Neuronal stem cell (in vitro differentiated cells): ENCODE measurements at regions not wholly inside any gene's neighbourhood (a gene's known extent, or its start where the extent isn't known, plus 50 kb on each side); places are given as distances from the start of the nearest gene placed in this dataset.

Source experiments
- DNase-seq: peaks from one replicate; pipeline ENCODE4 v3.0.0-alpha.2; 2013; ENCODE audit warnings: low spot score
- H2AFZ ChIP-seq: one replicate; pipeline ENCODE4 v1.6.1; 2013; ENCODE audit warnings: mild to moderate bottlenecking, low read length, inconsistent platforms
- H2AK5ac ChIP-seq: 2 replicates; pipeline ENCODE4 v1.6.1; 2013; ENCODE audit warnings: low read depth, mild to moderate bottlenecking, inconsistent platforms, low read length, moderate library complexity, mixed read lengths
- H2BK120ac ChIP-seq: 2 replicates; pipeline ENCODE4 v1.6.1; 2013; ENCODE audit warnings: low read depth, mild to moderate bottlenecking, inconsistent platforms, low read length, moderate library complexity, mixed read lengths
- H2BK12ac ChIP-seq: one replicate; pipeline ENCODE4 v1.6.1; 2013; ENCODE audit warnings: low read length, inconsistent platforms
- H2BK15ac ChIP-seq: 2 replicates; pipeline ENCODE4 v1.6.1; 2013; ENCODE audit warnings: mild to moderate bottlenecking, low read length, inconsistent platforms, mixed read lengths
- H2BK5ac ChIP-seq: one replicate; pipeline ENCODE4 v1.6.1; 2013; ENCODE audit warnings: inconsistent platforms, mild to moderate bottlenecking, low read length, moderate library complexity
- H3K14ac ChIP-seq: one replicate; pipeline ENCODE4 v1.6.1; 2013; ENCODE audit warnings: low read length, inconsistent platforms
- H3K18ac ChIP-seq: 2 replicates; pipeline ENCODE4 v1.6.1; 2013; ENCODE audit warnings: low read length, inconsistent platforms
- H3K23ac ChIP-seq: 2 replicates; pipeline ENCODE4 v1.6.1; 2013; ENCODE audit warnings: low read depth, mild to moderate bottlenecking, mixed read lengths, low read length, inconsistent platforms; ENCODE audit not compliant: poor library complexity
- H3K27ac ChIP-seq: replicated peaks from 3 replicates; pipeline ENCODE4 v1.5.1; 2013; ENCODE audit warnings: low read length, inconsistent platforms
- H3K27me3 ChIP-seq, 3 experiments: 2 replicates each; pipeline ENCODE4 v1.6.1; 2013; ENCODE audit warnings: low read length in 3 of 3, mild to moderate bottlenecking in 2 of 3, inconsistent platforms in 1 of 3, low read depth in 1 of 3, mixed read lengths in 1 of 3, moderate library complexity in 1 of 3; ENCODE audit not compliant: control insufficient read depth in 3 of 3, insufficient read depth in 3 of 3
- H3K36me3 ChIP-seq, 2 donors: replicated peaks in 1 of 2; 2 replicates each; pipeline ENCODE4 v1.6.1; 2013; ENCODE audit warnings: low read length in 2 of 2; ENCODE audit not compliant: control insufficient read depth in 2 of 2, insufficient read depth in 2 of 2
- H3K4ac ChIP-seq: 2 replicates; pipeline ENCODE4 v1.6.1; 2013; ENCODE audit warnings: inconsistent platforms, mild to moderate bottlenecking, low read length, moderate library complexity
- H3K4me1 ChIP-seq, 2 donors: 1 replicate in 1 of 2; 2 replicates in 1 of 2; pipeline ENCODE4 v1.6.1; 2013; ENCODE audit warnings: low read length in 2 of 2, low read depth in 1 of 2; ENCODE audit not compliant: control insufficient read depth in 2 of 2, insufficient read depth in 1 of 2
- H3K4me2 ChIP-seq: one replicate; pipeline ENCODE4 v1.6.1; 2013; ENCODE audit warnings: mild to moderate bottlenecking, low read length, inconsistent platforms; ENCODE audit not compliant: insufficient read depth, poor library complexity, severe bottlenecking
- H3K4me3 ChIP-seq, 2 donors: 2 replicates each; pipeline ENCODE4 v1.5.1; 2013; ENCODE audit warnings: low read length in 2 of 2, mild to moderate bottlenecking in 2 of 2, inconsistent platforms in 1 of 2, moderate library complexity in 1 of 2
- H3K79me1 ChIP-seq: one replicate; pipeline ENCODE4 v1.6.1; 2013; ENCODE audit warnings: low read depth, mild to moderate bottlenecking, inconsistent platforms, low read length, moderate library complexity
- H3K9ac ChIP-seq: one replicate; pipeline ENCODE4 v1.6.1; 2013; ENCODE audit warnings: mild to moderate bottlenecking, low read depth, low read length, inconsistent platforms; ENCODE audit not compliant: poor library complexity
- H3K9me3 ChIP-seq, 2 donors: replicated peaks in 1 of 2; 2 replicates each; pipeline versions ENCODE3 to v1.6.1; 2013; ENCODE audit warnings: low read length in 2 of 2, mild to moderate bottlenecking in 2 of 2, inconsistent platforms in 1 of 2, low read depth in 1 of 2, mixed read lengths in 1 of 2, moderate library complexity in 1 of 2; ENCODE audit not compliant: control insufficient read depth in 2 of 2, insufficient read depth in 1 of 2
- H4K8ac ChIP-seq: one replicate; pipeline ENCODE4 v1.6.1; 2013; ENCODE audit warnings: low read depth, mild to moderate bottlenecking, inconsistent platforms, low read length, moderate library complexity
- H4K91ac ChIP-seq: one replicate; pipeline ENCODE4 v1.6.1; 2013; ENCODE audit warnings: low read length, low read depth, mild to moderate bottlenecking, inconsistent platforms; ENCODE audit not compliant: poor library complexity
- WGBS, 2 donors: extraction: QIAGEN DNeasy Blood & Tissue Kit; methylation state at CpG; one replicate each; pipeline ENCODE4 v1.1.7; 2013; ENCODE audit warnings: missing lambda C conversion rate in 2 of 2, mixed read lengths in 1 of 2; ENCODE audit not compliant: insufficient read length in 2 of 2, insufficient replicate concordance in 1 of 2; ENCODE audit errors: extremely low coverage in 2 of 2; 5-methylcytosine and 5-hydroxymethylcytosine counted together

DNA sequence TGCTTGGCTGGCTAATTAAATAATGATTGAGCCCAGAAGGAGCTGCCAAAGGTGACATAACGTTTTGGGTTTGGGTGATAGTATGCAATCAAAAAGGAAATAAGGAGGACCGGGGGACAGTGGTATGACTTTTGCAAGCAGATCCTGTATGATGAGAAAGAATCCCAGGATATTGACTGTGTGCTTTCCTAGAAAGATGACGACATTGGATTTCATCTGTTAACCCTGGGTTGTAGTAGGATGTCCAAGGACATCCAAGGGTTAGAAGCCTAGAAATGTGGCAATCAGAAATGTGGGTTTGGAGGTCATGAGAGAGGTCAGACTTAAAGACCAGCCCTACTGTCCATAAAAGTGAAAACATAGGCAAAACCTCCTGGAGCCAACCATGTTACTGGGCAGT is 50.3 kb upstream of the HMHB1 start:
- Histone ChIP-seq H2AFZ (no peak overlapping the region), H2AK5ac (no peak overlapping the region), H3K9ac (no peak overlapping the region), H3K36me3 (no peaks in the 10 kb centered on the region), H2BK5ac (no peak overlapping the region), H3K4me3 (no peak overlapping the region), H4K8ac (no peak overlapping the region), H3K4ac (no peak overlapping the region), H3K79me1 (no peaks in the 10 kb centered on the region), H3K23ac (no peak overlapping the region), H2BK120ac (no peak overlapping the region), H3K27me3 (no peaks in the 10 kb centered on the region), H4K91ac (no peak overlapping the region), H3K4me2 (no peak overlapping the region), H3K18ac (no peak overlapping the region), H3K9me3 (no peaks in the 10 kb centered on the region), H3K4me1 (peaks cover 0 to 1% of the 10 kb centered on the region in 2 donors), H3K14ac (no peak overlapping the region), H3K27ac (no peak overlapping the region), H2BK15ac (no peak overlapping the region), H2BK12ac (no peak overlapping the region)
- WGBS, 2 donors, result no CpG with 5 or more reads among the region's 3 CpGs
- no peak for DNase-seq

DNA sequence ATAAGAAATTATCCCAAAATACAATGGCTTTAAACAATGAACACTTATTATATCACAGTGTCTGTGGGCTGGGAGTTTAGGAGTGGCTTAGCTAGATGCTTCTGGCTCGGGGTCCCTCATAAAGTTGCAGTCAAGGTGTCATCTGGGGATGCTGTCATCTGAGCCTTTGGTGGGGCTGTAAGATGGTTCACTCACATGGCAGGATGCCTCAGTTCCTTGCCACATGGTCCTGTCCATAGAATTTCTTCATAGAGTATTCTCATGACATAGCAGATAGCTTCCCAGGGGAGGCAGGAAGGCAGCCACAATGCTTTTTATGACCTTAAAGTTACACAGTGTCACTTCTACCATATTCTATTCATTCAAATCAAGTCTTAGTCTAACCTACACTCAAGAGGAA is 51.2 kb upstream of the HMHB1 start:
- no peaks in the 10 kb centered on the region for H3K36me3 ChIP-seq
- no peaks in the 10 kb centered on the region for H3K79me1 ChIP-seq
- H4K8ac ChIP-seq, result no peak overlapping the region
- no peak overlapping the region for H2BK15ac ChIP-seq
- H3K18ac ChIP-seq, result no peak overlapping the region
- no peak overlapping the region for H3K4me3 ChIP-seq
- H3K4me1 ChIP-seq, result peaks cover 0 to 1% of the 10 kb centered on the region in 2 donors
- no peak overlapping the region for H3K23ac ChIP-seq
- H4K91ac ChIP-seq, result no peak overlapping the region
- no CpG with 5 or more reads among the region's 1 CpG for WGBS, 2 donors
- no peaks in the 10 kb centered on the region for H3K9me3 ChIP-seq
- H3K4ac ChIP-seq, result no peak overlapping the region
- DNase-seq, result no peak
- no peak overlapping the region for H2BK12ac ChIP-seq
- no peak overlapping the region for H3K14ac ChIP-seq
- no peak overlapping the region for H3K27ac ChIP-seq
- H2BK5ac ChIP-seq, result no peak overlapping the region
- no peak overlapping the region for H2AFZ ChIP-seq
- H3K9ac ChIP-seq, result no peak overlapping the region
- no peak overlapping the region for H2AK5ac ChIP-seq
- no peak overlapping the region for H2BK120ac ChIP-seq
- H3K27me3 ChIP-seq, result no peaks in the 10 kb centered on the region
- no peak overlapping the region for H3K4me2 ChIP-seq

DNA sequence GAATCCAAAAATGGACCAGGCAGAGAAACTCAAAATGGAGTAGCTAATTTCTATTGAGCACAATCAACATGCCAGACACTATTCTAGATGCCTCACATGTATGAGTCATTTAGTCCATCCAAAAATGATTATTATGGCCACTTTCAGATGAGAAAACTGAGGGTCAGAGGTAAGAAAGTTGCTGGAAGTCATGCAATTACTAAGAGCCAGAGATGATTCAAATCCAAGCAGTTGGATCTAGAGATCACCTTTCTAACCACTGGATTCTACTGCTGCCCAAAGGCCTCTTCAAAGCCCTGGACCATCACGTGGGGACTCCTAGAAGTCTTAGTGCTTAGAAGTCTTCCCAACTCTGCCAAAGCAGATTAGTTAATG is 51.8 kb upstream of the HMHB1 start:
- no CpG with 5 or more reads among the region's 1 CpG for WGBS, 2 donors
- Histone ChIP-seq H2BK5ac (no peak overlapping the region), H3K4me1 (peaks cover 0 to 1% of the 10 kb centered on the region in 2 donors), H3K14ac (no peak overlapping the region), H2AFZ (no peak overlapping the region), H2AK5ac (no peak overlapping the region), H3K4me3 (no peak overlapping the region), H3K4me2 (no peak overlapping the region), H3K9ac (no peak overlapping the region), H3K23ac (no peak overlapping the region), H2BK120ac (no peak overlapping the region), H2BK12ac (no peak overlapping the region), H3K27ac (no peak overlapping the region), H3K9me3 (no peaks in the 10 kb centered on the region), H3K27me3 (no peaks in the 10 kb centered on the region), H3K18ac (no peak overlapping the region), H4K91ac (no peak overlapping the region), H3K4ac (no peak overlapping the region), H2BK15ac (no peak overlapping the region), H3K79me1 (no peaks in the 10 kb centered on the region), H4K8ac (no peak overlapping the region), H3K36me3 (no peaks in the 10 kb centered on the region)
- no peak for DNase-seq

DNA sequence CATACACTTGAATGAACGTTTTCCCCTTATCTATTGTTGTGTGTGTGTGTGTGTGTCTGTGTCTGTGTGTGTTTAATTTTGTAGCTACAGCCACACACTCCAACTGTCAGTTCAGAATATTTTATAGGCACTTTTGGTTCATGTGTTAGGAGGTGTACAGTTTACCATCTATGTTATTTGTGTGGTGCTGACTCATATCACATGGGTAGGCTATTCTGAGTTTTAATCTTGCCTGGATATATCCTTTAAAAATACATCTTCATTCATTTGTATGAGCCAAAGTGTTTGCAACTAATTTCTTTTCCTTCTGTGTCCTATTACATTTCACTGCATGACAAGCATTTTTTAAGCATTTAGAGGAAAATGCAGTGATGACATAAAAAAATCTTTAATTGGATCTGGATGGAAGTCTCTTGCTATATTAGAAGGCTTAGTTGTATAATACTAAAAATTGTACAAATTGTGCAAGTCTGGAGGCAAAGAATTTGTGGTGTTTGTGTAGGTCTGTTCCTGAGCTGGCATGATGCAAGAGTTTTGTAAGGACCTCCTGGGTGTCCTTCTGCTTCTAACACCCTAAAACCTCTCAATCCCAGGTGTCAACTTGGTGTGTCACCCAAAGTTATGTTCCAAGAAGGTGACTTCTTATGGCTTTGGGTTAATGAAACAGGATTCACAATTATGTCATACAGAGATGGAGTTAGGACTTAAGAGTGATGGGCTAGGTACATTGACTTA is 52.4 kb upstream of the HMHB1 start:
- Histone ChIP-seq H3K27ac (no peak overlapping the region), H3K36me3 (no peaks in the 10 kb centered on the region)
- no peak for DNase-seq

More for the DNA sequence above, 52.4 kb upstream of the HMHB1 start:
- no peaks in the 10 kb centered on the region for H3K27me3 ChIP-seq
- H3K79me1 ChIP-seq, result no peaks in the 10 kb centered on the region
- no peak overlapping the region for H2BK12ac ChIP-seq
- no CpG with 5 or more reads among the region's 1 CpG for WGBS, 2 donors
- H3K4me3 ChIP-seq, result no peak overlapping the region
- no peak overlapping the region for H3K23ac ChIP-seq
- no peak overlapping the region for H2AK5ac ChIP-seq
- no peak overlapping the region for H3K9ac ChIP-seq
- no peak overlapping the region for H2BK15ac ChIP-seq
- H3K9me3 ChIP-seq, result no peaks in the 10 kb centered on the region
- H3K4ac ChIP-seq, result no peak overlapping the region
- no peak overlapping the region for H2BK5ac ChIP-seq
- H3K18ac ChIP-seq, result no peak overlapping the region
- no peak overlapping the region for H2AFZ ChIP-seq
- no peak overlapping the region for H2BK120ac ChIP-seq
- H3K4me2 ChIP-seq, result no peak overlapping the region
- H3K4me1 ChIP-seq, result peaks cover 0 to 1% of the 10 kb centered on the region in 2 donors
- no peak overlapping the region for H3K14ac ChIP-seq
- no peak overlapping the region for H4K8ac ChIP-seq
- H4K91ac ChIP-seq, result no peak overlapping the region
